ENCODE measurements at regions not wholly inside any gene's neighbourhood (a gene's known extent, or its start where the extent isn't known, plus 50 kb on each side); places are given as distances from the start of the nearest gene placed in this dataset.

DNA sequence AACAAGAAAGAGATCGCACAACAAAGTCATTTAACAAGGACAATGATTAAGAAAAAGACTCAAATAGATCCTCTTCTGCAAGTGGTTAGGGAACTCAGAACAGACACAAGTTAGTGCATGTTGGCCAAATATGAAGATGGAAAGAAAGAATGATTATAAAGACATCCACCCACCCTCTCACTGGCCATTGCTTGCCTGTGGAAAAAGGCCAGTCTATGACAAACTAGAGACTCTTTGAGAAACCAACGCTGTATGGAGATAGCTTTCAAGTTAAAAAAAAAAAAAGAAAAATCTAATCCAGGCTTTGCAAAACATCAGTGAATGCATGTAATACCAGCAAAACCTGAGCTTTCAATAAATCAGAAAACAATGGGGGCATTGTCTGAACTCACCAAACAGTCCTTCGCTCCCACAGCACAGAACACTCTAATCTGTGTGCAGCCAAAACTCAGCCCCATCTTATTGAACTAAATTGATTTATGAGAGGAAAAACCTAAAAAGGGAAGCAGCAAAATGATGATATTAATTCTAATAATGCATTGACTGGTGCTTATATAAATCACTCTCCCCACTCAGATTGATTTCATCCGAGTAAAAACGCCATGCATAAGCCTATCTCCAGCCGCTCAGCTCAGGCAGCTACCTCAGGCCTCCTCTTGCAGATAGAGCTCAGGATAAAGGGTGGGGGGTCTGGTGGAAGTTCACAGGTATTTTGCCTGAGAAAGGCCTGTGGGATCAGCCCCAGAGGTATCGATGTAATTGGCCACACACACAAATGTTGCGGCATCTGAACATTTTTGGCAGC, 547.1 kb downstream of the CCDC171 start:
- DNase-seq = no peak

DNA sequence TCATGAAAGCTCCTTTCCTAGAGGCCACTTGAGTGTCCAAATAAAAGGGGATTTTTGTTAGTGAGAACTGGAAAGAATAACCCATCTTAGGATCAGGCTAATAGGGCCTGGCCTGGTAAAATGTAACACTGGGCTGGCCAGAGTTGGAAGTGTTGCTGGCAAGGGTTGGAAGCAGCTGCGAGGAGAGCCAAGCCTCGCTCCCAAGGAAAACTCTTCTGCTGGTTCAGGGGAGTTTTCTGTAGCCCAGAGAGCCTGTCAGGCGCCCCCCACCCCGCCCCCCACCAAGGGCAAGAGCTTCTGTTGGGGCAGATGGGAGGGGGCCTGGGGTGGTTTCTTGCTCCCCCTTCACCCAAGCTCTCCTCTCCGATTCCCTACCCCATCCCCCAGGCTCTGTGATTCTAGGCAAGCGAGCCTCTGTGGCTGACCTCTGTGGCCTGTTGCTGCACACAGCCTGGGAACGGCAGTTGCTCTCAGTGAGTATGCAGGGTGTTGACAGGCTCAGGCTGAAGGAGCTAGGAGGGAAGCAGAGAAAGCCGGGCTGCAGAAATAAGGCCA, 547.8 kb downstream of the CCDC171 start:
- no peak for DNase-seq

DNA sequence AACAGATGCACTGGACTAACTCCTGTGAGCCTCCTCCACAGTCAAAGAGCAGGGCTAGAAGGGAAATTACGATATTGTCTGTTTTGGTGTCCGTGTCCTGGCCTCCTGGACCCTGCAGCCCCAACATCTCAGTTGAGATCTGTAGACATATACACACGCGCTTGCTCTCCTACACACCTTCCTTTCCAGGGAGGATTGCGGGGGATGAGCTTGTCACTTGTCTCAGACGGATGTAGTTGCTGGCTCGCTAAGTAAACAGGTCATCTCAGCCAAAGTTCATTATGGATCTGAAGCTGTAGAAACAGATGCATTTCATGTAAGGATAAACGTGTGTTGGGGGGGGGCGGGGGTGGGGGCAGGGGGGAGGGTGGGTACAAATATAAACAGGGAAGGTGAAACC, 549.3 kb downstream of the CCDC171 start:
- DNase-seq = no peak

DNA sequence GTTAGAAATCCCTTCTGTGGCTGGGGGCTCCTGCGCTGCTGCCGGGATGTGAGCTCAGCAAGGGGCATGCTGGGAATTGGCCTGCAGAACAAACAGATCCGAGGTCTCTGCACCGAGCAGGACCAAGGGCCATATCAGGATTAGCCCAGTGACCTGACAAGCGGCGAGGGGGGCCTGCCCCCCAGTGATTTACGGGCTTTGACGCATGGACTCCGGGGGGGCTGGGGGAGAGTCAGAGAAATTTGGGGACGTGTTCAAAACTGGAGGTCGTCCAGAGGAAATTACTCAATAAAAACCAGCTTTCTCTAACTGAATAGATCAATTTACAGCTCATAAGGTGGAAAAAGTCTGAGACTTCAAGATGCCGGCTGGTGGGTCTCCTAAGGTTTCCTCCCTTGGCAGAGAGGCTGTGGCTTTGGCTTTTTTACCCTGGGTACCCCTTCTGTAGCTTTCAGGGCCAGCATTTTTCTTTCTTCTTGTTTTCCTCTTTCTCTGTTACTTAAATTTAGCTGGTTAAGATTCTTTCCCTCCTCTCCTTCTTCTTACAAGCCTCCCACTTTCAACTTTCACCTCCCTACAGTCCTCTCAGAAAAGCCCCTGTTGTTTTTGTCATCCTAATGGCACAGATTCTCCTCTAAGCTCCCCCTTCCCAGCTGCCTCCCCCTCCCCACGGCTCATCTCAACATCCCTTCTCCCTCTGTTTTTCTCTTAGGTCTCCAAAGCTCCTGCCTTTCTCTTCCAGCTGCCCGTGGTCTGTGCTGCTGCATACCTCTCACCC, 551.0 kb downstream of the CCDC171 start:
- DNase-seq = no peak

DNA sequence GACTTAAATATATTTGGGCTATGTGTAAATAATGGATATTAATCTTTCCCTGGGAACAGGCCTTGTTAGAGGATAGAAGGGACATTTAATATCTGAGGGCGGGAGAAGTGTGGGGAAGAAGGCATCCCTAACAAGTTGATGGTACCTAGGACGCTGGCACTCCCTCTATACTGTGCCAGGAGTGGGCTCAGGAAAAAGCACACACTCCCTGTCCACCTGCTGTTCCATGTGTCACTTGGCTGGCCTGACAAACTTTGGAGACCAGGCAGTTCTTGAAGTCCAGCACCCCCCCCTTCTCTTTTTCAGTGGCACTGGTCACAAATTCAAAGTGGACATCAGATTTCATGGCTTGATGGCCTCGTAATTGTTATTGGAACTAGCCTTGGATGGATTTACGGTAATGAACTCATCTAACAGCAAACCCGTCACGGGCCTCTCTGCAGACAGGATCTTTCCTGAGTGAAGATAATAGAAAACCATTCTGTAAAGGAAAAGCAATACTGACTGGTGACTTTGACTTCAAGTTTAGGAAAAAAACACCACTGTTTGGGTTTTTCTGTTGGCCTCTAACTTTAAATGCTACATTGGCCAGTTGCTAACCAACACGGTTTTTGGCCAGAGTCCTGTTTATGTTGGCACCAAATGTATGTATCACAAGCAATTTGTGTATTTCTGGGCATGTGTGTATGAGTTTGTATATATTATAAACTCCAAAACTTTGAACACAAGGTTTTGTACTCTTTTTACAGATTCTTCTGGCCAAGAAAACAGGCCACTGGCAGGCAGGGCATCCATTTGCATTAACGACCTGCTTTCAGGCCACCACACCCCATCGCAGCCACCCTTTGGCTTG, 552.6 kb downstream of the CCDC171 start:
- no peak for DNase-seq

DNA sequence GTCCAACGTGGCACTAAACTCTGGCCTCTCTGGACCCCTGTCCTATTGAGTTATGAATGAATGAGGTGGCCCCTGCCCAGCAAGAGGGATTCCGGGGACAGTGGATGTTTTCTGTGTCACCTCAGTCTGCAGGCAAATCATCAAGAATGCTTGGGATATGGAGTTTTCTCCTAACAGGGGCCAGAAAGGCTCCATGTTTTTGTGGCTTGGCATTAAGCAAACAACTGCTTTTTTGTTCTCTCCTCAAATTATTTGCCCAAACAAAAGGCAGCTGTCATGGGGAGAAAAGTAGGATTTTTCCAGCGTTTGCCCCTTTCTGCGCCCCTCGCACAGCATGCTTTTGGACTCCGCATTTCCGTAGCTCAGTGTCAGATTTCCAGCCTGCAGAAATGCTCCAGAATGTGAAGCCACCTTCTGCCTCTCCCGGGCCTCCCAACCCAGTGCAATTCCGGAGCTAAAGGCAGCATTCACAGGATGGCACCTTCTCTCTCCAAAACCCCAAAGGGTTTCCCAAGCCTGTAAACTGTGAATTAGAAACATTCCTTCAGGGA, 553.3 kb downstream of the CCDC171 start:
- DNase-seq = no peak

DNA sequence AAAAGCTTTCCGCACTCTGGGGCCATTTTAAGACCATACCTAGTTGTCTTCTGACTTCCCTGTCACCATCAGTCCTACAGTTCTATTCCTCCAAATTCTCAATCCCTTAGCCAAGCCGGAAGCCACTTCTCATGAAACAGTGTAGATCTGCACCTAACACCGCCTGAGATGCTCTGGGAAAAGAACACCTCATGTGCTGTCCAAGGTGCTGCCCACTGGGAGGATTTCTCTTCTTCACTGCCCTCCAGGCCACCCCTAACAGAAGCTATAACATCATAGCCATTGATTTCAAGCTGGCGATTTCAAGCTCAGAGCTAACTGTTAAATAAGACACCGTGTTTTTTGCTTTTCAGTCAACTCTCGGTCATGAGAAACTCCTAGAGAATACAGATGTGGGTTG, 559.3 kb downstream of the CCDC171 start:
- no peak for DNase-seq

DNA sequence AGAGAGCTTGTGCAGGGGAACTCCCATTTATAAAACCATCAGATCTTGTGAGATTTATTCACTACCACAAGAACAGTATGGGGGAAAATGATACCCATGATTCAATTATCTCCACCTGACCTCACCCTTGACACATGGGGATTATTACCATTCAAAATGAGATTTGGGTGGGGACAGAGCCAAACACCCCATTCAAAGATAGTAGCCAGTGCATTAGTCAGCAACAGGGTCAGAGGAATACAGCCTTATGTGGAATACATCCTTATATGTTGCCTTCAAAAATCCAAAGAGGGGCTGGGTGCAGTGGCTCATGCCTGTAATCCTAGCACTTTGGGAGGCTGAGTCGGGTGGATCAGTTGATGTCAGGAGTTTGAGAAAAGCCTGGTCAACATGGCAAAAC, 563.2 kb downstream of the CCDC171 start:
- no peak for DNase-seq

DNA sequence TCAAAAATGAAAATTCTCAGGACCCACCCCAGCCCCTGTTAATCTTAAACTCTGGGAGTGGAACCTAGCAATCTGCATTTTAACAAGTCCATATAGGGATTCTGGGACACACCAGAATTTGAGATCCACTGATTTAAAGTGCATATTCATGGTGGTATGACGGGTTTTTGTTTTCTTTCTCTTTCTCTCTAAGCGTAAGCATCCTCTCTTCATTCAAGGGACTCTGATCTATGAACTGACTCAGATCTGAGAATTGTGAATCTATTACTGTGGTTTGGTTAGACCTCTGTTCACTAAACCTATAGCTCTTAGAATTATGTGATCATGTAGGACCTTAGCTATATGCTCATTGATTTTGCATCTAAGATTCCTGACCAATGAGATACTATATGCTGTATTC, 565.2 kb downstream of the CCDC171 start:
- no peak for DNase-seq

DNA sequence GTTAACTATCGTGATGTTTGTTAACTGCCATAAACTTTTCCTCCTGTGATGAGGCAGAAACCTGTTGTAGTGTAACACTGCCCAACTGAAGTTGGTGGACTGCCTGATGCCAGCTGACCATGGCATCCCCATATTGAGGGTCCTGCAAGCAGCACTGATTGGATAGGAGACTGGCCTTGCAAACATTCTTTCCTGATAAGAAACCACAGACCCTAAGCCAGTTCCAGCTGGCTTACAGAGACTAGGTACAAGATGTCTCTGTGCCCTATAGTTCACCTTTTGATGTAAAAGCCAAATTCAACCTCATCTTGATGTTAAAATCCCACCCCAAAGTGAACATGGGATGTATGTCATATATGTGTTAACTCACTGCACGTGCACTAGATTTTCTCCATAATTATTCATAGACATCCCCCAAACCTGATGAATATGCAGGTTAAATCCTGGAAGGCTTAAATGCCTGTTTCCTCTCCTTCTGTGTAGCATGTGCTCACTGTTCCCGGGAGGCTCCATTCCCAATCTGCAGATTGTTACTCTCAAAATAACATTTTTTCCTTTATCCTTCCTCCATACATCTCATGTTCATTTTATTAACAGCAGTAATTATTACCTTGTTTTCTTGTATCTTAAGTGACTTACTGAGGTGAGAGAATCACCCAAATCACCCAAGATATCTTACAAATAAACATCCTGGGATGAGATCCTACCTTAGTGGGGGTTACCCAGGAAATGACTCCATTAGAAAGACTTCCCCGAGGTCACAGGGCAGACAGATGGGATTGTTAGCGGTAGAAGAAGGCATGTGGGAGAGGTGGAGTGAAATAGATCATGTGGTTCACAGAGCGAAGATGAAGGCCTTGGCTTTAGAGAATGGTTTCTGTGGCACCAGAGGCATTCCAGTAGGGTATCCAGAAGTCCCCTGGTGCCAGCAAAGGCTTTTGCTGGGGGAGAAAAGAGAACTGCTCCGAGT, 566.7 kb downstream of the CCDC171 start:
- DNase-seq = no peak

DNA sequence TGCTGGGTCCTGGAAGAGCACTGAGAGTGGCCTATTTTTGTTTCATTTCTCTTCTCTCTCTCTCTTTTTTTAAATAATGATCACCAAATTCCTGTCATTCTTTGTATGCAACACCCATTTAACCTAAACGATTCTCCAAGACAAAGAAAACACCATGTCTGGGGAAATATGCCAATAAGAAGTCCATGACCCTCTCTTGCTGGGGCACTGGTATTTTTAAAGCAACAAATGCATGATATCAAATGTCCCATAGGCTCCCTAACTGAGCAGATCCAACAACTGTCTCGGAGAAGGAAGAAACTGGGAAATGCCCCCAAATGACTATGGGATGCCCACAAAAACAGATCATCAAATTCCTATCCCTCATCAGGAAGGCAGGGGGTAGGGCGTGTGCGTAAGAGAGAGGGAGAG, 567.4 kb downstream of the CCDC171 start:
- DNase-seq = no peak

DNA sequence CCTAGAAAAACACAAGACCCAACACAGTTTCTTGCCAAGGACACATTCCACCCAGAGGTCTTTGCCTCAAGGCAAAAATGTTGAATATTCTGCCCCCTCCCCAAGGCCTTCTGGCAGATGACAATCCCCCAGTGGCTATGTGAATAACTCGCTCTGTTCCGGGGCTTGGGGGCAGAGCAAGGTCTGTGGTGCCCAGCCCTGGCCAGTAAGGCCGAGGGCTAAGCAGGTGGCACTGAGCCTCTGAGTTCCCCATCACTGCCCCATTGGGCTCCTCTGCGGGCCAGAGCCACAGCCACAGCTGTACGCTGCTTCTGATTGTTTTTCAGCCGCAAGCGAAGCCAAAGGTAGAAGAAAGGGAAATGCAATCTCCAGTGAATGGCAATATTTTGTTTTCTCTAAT, 567.9 kb downstream of the CCDC171 start:
- no peak for DNase-seq

DNA sequence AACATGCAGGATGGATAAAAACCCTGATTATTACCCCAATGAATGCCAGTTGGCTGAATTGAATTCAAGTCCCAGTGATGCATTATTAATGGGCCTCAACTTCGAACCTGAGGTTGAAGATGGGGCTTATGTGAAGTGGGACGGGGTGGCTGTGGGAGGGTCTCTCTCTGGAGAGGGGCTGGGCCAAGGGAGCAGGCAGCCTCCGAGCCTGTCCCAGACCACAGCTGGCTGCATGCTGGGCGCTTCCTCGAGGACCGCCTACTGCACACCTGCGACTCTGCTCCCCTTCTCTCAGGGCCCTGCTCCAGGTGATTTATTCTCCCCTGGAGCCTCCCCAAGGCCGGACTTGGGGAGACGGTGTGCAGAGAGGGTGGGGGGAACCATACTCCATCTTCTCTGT, 568.3 kb downstream of the CCDC171 start:
- DNase-seq = no peak

DNA sequence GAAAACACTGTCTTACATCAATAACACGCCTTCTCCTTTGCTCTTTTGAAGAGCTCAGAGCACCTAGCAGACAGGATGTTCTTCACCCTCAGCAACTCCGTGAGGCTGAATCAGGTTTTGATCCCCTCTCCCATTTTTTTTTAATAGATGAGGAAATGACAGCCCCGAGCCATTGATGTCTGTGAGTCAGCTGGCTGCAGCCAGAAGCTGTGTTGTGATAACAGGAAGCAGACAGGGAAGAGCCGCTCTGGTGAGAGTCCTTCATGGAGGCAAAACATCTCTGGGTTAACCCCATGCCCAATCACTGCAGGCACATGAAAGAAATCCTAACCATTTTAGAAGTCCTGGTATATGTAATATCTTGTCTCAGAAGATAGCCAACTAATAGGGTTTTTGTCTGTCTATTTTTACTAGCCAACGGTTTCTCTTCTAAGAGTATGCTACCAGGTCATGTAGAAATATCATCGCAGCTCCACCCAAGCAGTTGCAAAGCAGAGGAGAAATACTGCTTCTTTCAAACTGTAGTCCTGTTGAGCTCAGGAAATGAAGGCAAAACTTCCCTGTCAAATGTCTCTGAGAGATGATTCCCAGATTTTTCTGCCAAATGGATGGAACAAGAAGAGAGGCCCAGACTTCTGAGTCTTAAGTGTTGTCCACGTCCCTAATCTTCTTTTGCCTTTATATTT, 568.9 kb downstream of the CCDC171 start:
- DNase-seq = no peak

DNA sequence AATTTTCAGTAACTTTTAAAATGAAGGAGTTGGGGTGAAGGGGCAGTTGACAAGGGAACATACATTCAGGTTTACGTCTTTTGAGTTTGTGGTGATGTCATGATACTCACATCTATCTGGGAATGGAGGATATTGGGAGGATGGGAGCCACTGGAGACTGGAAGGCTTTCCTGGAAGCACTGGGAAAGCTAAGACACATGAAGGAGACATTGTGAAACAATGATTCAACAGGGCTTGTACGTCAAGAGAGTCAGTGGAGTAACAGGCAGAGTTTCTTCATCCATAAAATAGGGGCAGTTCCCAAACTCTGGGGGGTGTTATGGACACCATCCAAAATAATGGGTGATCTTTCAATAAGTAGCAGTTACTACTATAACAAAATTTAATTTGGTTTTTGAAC, 572.8 kb downstream of the CCDC171 start:
- DNase-seq = no peak

DNA sequence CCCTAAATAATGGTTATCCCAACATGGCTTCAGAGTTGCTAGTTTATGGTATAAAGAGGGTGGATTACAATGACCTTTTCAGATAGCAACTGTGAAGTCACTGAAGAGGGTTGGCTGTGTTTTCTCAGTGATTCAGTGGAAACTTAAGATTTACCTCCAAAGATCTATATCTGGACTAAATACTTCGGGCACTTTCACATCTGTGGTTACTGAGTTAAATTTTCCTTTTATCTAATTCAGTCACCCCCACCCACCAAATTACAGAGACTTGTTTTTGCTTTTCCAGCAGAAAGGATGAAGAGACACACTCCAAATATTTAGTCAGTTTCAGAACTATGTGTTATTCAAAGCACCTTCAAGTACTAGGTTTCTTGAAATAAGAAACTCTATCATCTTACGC, 573.2 kb downstream of the CCDC171 start:
- no peak for DNase-seq

DNA sequence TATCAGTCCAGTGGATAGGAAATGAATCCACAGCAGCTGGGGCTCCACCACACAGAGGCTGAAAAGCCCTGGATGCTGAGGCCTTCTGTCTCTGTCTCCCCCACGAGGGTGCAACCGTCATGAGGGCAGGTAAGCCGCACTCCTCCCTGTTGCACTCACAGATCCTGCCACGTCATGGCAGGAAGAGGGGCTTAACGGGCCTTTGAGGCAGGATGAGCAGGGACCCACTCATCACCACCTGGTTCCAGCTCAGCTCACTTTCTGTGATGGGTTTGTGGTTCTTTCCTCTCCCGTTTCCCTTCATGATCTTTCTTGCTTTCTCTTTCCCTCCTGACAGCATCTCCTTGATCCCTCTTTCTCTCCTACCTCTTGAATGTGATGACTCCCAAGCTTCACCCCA, 575.2 kb downstream of the CCDC171 start:
- no peak for DNase-seq

DNA sequence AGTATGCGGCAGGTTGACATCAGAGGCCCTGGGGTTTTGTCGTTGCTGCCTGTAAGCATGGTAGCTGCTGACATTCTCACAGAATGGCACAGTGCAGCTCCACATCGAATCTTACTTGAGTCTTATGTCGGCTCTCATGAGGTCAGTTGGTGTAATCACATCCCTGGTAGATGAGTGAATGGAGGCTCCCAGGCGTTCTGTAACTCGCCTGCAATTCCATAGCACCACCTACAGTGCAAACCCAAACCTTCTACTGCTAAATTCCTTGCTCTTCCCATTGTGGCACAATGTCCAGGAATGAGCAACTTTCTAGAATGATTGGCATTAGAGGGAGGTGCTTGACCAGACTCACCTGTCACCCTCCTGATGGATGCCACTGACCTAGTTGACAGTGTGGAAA, 578.4 kb downstream of the CCDC171 start:
- no peak for DNase-seq

DNA sequence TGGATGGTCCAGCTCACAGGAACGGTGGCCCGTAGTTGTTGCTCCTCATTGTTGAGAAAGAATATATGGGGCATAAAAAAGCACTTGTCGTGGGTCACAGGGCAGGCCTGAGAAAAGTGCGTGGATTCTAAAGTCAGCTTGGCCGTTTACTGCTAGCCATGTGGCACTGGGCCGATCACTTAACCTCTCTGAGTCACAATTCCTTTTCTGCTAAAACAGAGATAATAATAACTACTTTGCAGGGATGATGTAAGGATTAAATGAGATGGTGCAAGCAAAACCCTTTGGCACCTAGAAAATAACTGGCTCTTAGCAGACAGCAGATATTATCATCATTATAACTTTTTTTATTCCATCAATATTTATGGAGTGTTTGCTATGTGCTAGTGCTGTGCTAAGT, 579.7 kb downstream of the CCDC171 start:
- DNase-seq = no peak

DNA sequence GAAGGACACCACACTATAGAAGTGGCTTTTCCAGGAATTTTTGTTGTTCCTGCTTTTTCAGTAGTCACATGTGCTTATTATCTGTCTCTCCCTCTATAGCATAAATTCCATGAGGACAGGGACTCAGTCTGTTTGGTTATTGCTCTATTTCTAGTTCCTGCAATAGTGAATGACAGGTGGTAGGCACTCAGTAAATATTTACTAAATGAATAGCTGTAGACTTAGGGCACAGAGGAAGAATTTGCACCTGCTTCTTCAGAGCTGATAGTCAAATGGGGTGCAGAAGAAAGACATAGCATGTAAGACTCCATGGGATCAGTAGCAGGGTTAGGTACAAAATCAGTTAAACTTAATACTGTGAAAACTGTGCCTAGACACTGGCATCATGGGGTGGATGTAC, 580.2 kb downstream of the CCDC171 start:
- DNase-seq = no peak
